NCI-H2107 treated with DMSO at 0.1 percent for 48 hours (cell line): ENCODE measurements at regions not wholly inside any gene's neighbourhood (a gene's known extent, or its start where the extent isn't known, plus 50 kb on each side); places are given as distances from the start of the nearest gene placed in this dataset.

Experiments used
- DNase-seq: peaks from one replicate; lab custom pipeline; 2025; ENCODE audit not compliant: unreplicated experiment; lab: John Stamatoyannopoulos, UW

GRCh38 chr19:31164791-31165251 lies 184.4 kb downstream of the TSHZ3 start:
- no peak for DNase-seq

GRCh38 chr19:31160336-31160926 lies 188.8 kb downstream of the TSHZ3 start:
- DNase-seq = no peak

DNA sequence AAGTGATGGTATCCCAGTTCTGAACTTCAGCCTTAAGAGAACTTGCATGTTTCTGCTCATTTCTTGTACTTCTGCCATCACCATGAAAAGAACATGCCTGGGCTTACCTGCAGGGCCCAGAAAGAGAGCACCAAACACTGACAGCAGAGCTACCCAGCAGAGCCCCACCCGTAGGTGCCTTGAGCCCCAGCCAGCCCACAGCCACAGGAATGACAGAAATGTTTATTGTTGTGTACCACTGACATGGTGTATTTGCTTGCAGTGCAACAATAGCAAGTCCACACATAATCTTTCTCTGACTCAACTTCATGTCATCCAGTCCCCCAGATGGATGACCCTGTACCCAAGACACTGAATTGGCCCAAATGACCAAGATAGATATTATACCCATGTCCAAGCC lies 195.2 kb downstream of the TSHZ3 start:
- DNase-seq = no peak

- DNase-seq = no peak
Measured at GRCh38 chr19:31152906-31153305, 196.3 kb downstream of the TSHZ3 start.

GRCh38 chr19:31149441-31149941 lies 199.7 kb downstream of the TSHZ3 start:
- DNase-seq = no peak

- DNase-seq = no peak
Measured at GRCh38 chr19:31148671-31149070, 200.6 kb downstream of the TSHZ3 start.

- no peak for DNase-seq
Measured at GRCh38 chr19:31147234-31147633, 202.0 kb downstream of the TSHZ3 start.

DNA sequence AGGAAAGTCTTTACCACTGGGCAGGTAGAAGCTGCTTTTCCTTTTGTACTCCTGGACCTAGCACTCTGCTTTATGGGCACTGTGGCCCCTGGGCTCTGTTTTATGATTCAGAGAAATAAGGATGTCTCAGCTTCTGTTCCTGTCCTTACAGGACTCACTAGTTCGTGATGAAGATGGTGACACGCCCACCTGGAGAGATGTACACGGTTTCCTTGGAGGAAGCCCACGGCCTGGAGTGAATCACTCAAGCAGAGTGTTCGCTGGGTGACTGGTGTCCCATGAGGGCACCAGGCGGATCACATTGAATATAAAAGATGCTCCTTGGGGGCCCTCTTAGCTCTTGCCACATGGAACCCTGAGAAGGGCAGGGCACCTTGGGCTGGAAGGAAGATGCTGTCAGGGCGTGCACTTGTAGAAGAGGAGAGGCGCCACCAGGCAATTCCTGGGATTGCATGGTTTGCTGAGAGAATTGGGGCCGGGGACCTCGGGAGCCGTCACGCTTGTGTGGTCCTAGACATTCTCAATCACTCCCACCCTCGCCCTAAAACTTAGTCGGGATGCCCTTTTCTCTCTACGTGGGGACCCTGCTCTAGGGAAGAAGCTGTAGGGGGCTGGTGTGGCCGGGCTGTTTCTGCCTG lies 202.6 kb downstream of the TSHZ3 start:
- DNase-seq = no peak

- no peak for DNase-seq
Measured at GRCh38 chr19:31146015-31146414, 203.2 kb downstream of the TSHZ3 start.

DNA sequence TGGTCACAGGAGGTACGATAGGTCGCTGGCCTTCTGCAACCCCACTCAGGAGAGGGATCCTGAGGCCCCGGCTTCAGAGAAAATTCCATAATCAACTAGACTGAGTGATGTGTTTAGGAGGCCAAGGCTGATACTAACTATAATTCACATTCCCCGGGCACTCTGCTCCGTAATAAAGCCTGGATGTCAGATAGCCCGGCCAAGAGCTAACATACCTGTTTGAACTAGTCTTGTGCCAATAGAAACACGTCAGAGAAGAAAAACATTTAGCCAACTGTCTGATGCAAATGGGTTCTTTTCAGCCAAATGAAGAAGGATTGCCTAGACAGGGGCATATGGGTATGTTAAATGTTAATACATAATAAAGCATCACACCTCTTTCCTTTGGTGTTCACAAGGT lies 204.2 kb downstream of the TSHZ3 start:
- DNase-seq = no peak

GRCh38 chr19:31144075-31144870 lies 205.0 kb downstream of the TSHZ3 start:
- DNase-seq = no peak

DNA sequence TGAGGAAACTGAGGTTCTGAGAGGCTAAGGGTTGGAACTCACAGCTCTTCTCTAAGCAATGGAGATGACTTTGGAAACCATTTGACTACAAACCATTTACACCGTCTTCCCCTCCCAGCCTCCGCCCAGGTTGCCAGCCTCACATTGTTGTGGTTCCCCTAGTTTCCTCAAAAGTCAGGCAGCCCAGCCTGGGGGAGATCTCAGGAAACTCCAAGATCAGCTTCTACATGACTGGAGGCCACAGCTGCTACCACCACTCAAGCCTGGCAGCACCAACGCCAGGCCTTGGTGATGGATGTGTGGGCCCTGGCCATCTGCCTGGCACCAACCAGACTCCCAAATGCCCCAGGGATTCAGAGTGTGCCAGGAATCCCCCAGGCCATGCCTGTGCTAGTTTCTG lies 207.9 kb downstream of the TSHZ3 start:
- no peak for DNase-seq

GRCh38 chr19:31140717-31141116 lies 208.5 kb downstream of the TSHZ3 start:
- DNase-seq = no peak

GRCh38 chr19:31139871-31140505 lies 209.2 kb downstream of the TSHZ3 start:
- DNase-seq = no peak

DNA sequence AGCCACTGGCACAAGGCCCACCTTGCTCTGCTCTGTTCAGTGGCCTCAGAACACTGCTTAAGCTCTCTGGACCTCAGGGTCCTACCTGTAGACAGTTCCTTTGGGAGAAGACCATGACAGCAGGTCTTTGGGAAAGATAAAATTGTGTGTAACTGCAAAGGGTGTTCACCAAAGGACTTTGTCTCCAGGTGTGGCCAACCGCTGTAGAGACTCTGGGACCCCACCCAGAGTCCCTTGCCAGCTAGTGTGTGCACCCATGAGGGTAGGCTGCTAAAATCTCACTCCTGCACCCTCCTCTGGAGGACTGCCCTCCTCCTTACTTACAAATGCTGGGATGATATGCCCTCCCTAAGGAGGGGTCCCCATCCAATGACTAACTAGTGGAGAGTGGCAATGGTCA lies 211.2 kb downstream of the TSHZ3 start:
- no peak for DNase-seq

DNA sequence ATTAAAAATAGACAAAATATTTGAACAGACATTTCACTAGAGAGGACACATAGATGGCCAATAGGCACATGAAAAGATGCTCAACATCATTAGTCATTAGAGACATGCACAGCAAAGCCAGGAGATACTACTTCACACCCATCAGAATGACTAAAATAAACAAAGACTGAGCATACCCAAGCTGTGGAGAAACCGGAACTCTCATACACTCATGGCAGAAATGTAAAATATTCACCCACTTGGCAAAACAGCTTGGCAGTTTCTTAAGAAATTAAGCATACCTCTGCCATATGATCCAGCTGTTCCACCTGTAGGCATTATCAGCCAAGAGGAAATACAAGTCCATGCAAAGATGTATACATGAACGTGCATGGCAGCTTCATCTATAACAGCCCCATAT lies 213.4 kb downstream of the TSHZ3 start:
- no peak for DNase-seq

DNA sequence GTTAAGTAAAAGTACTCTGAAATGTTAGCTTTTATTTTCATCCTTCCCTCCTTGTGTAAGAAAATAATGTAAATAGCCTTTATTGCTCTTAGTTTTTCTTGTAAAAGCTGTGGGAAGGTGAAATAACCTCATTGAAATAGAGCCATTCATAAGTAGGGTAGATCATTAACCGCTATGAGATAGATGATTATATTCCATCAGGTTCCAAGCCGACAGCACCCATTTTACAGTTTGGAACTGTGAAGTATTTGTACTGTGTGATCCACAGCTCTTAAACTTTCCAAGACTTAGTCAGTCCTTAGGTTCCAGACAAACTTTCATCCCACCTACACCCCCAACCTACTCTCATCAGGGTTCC lies 216.5 kb downstream of the TSHZ3 start:
- no peak for DNase-seq

- no peak for DNase-seq
Measured at GRCh38 chr19:31128291-31128690, 220.9 kb downstream of the TSHZ3 start.

- DNase-seq = no peak
Measured at GRCh38 chr19:31127134-31127967, 221.9 kb downstream of the TSHZ3 start.

DNA sequence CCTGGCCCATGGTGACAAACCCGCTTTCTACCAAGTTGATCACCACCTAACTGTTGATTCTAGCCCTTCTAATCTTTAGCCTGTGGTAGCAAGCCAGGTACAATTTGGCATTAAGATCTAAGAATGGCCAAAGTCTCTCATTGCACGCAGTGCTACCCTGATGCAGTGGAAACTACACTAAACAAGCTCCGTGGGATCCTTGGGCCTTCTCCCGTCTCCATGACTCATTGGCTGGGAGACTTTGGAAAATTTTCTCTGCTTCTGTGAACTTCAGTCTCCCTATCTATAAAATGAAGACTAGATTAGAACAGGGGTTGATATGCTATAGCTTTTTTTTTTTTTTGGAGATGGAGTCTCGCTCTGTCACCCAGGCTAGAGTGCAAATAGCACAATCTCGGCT lies 223.0 kb downstream of the TSHZ3 start:
- no peak for DNase-seq

DNA sequence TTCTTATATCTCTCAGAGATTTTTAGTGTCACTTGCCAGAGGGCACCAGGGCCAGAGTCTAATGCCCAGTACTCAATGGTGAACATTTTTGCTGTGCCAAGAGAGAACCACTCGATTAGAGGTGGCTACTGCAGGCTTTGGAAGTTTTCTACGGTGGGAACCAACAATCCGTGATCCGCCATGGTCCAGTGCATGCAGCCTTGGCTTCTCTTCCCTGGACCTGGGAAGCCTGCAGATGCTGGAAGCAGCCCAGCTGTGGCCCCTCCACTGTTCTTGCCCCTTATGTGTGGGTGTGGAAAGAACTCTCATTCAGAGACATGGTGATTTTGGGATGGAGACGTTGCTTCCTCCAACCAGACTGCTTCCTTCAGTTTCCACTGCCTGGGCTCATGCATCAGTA lies 224.2 kb downstream of the TSHZ3 start:
- DNase-seq = no peak
